ENCODE measurements at regions not wholly inside any gene's neighbourhood (a gene's known extent, or its start where the extent isn't known, plus 50 kb on each side); places are given as distances from the start of the nearest gene placed in this dataset.

DNA sequence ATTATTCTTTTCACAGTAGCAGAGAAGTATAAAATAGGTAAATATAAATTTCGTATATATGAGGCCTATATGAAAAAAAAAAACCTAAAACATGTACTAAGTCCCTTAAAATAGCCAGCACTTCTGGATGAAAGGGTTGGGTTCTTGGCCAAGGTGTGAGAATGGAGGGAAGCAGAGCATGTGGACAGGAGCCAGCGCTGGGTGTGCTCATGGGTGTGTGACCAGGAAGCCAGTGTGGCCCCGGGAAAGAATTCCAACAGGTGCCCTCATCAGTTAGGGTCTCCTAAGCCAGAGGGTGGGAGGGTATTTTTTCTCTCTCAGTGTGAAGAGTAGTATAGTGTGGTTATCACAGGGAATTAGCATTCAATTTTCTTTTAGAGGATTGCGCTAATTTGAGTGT, 401.9 kb upstream of the IGFBP3 start:
- TF ChIP-seq EZH2 (IDR thresholded peaks at IDR 0.05; ENCODE audit: insufficient read depth, poor library complexity, severe bottlenecking) (no peak), EZH2phosphoT487 (IDR thresholded peaks at IDR 0.05; ENCODE audit: insufficient read depth, low read depth) (no peak)

Measured in GM23248 (cell line).